ENCODE measurements at regions not wholly inside any gene's neighbourhood (a gene's known extent, or its start where the extent isn't known, plus 50 kb on each side); places are given as distances from the start of the nearest gene placed in this dataset.
"Not testable (repeated sequence)": the region's sequence is repeated elsewhere in the genome, so short reads cannot be mapped to it uniquely, and the experiment has no call there.

- DNase-seq (ENCODE audit: low read depth in 2 of 2), result no peak
Observed at GRCh38 chr6:100096936-100097335, 102.9 kb upstream of the MCHR2 start.

GRCh38 chr6:100096341-100096740 is 102.3 kb upstream of the MCHR2 start:
- no peak for DNase-seq (ENCODE audit: low read depth in 2 of 2)

GRCh38 chr6:100093405-100093804 is 99.4 kb upstream of the MCHR2 start:
- no peak for DNase-seq (ENCODE audit: low read depth in 2 of 2)

GRCh38 chr6:100088009-100088408 is 94.0 kb upstream of the MCHR2 start:
- peak; percentile 91 to 93 for DNase-seq (ENCODE audit: low read depth in 2 of 2)

GRCh38 chr6:100084991-100085364 is 91.0 kb upstream of the MCHR2 start:
- DNase-seq (ENCODE audit: low read depth in 2 of 2), result no peak

GRCh38 chr6:100084316-100084990 is 90.4 kb upstream of the MCHR2 start:
- peak; percentile 96 to 97 for DNase-seq (ENCODE audit: low read depth in 2 of 2)

GRCh38 chr6:100078509-100078908 is 84.5 kb upstream of the MCHR2 start:
- DNase-seq (ENCODE audit: low read depth in 2 of 2), result no peak

GRCh38 chr6:100065348-100065747 is 71.3 kb upstream of the MCHR2 start:
- no peak for DNase-seq (ENCODE audit: low read depth in 2 of 2)

GRCh38 chr6:100062621-100063020 is 68.6 kb upstream of the MCHR2 start:
- DNase-seq (ENCODE audit: low read depth in 2 of 2), result no peak

- DNase-seq (ENCODE audit: low read depth in 2 of 2), result no peak
Observed at GRCh38 chr6:100057941-100058340, 63.9 kb upstream of the MCHR2 start.

- DNase-seq (ENCODE audit: low read depth in 2 of 2), result no peak
Observed at GRCh38 chr6:100050550-100050949, 56.5 kb upstream of the MCHR2 start.

- not testable (repeated sequence) for DNase-seq (ENCODE audit: low read depth in 2 of 2)
Observed at GRCh38 chr6:100043961-100044360, 49.9 kb upstream of the MCHR2 start.
